GM12878 (cell line): ENCODE measurements at regions not wholly inside any gene's neighbourhood (a gene's known extent, or its start where the extent isn't known, plus 50 kb on each side); places are given as distances from the start of the nearest gene placed in this dataset.

Experiments
- ATAC-seq: fragments of 200-7000 bp; cut with Tn5 transposase; 3 replicates; pipeline ENCODE4 v1.9.1; 2020; ENCODE audit warnings: mild to moderate bottlenecking, moderate library complexity
- BruUV-seq: library from RNA; stranded (reverse); fragments of 400-500 nt; replicated peaks from 2 replicates; lab custom pipeline; 2021; lab: Mats Ljungman, UMichigan
- CTCF ChIA-PET: fragments of 300-600 bp; sonication (Branson Sonifier 250); formaldehyde crosslinking; extraction: SDS; loops from one replicate; lab custom pipeline; 2021; ENCODE audit warnings: inconsistent platforms; lab: Yijun Ruan, JAX
- POLR2A ChIA-PET: fragments of 350-600 bp; formaldehyde crosslinking; extraction: SDS; loops from one replicate; lab custom pipeline; 2021; ENCODE audit warnings: inconsistent platforms; lab: Charles Lee
- RAD21 ChIA-PET: fragments of 300-600 bp; sonication (Branson Sonifier 250); formaldehyde crosslinking; loops from one replicate; lab custom pipeline; 2023; ENCODE audit warnings: antibody characterized with exemption; ENCODE audit not compliant: unreplicated experiment; lab: Charles Lee
- SMC1A ChIA-PET: fragments of 300-600 bp; sonication (Branson Sonifier 250); formaldehyde crosslinking; loops from one replicate; lab custom pipeline; 2023; ENCODE audit not compliant: unreplicated experiment, uncharacterized antibody; lab: Charles Lee
- DNase-seq: peaks from one replicate; pipeline ENCODE4 v3.0.0-alpha.2; 2011; ENCODE audit warnings: low read depth, low spot score
- FAIRE-seq: peaks from 3 replicates; lab custom pipeline; 2011; peaks lifted over from hg19 to GRCh38; lab: Jason Lieb, UNC
- H2AFZ ChIP-seq: 2 replicates; pipeline ENCODE4 v1.6.0; 2011; ENCODE audit warnings: low read depth, low read length, control low read depth; ENCODE audit not compliant: control insufficient read depth
- H3K27ac ChIP-seq: 2 replicates; pipeline ENCODE4 v1.5.1; 2011; ENCODE audit warnings: control low read depth; ENCODE audit not compliant: control insufficient read depth, insufficient read depth
- H3K27me3 ChIP-seq, 2 experiments: replicated peaks in 1 of 2; 2 replicates each; pipeline versions ENCODE4 v1.6.0 to v1.6.1; 2011; ENCODE audit warnings: low read length in 1 of 2; ENCODE audit not compliant: control insufficient read depth in 2 of 2, insufficient read depth in 2 of 2
- H3K36me3 ChIP-seq, 2 experiments: 2 replicates each; pipeline ENCODE4 v1.5.1; 2011; ENCODE audit warnings: low read length in 1 of 2; ENCODE audit not compliant: control insufficient read depth in 2 of 2, insufficient read depth in 2 of 2
- H3K4me1 ChIP-seq: 2 replicates; pipeline ENCODE4 v1.6.1; 2011; ENCODE audit warnings: mild to moderate bottlenecking, low read length, moderate library complexity, mixed read lengths; ENCODE audit not compliant: control insufficient read depth, insufficient read depth
- H3K4me2 ChIP-seq: 2 replicates; pipeline ENCODE4 v1.6.0; 2011; ENCODE audit warnings: control low read depth; ENCODE audit not compliant: control insufficient read depth, insufficient read depth
- H3K4me3 ChIP-seq: fragments of 200-600 bp; sonication (generic); 2 replicates; pipeline ENCODE4 v1.5.1; 2016
- H3K79me2 ChIP-seq: 2 replicates; pipeline ENCODE4 v1.6.0; 2011; ENCODE audit warnings: low read length; ENCODE audit not compliant: control insufficient read depth, insufficient read depth
- H3K9ac ChIP-seq: 2 replicates; pipeline ENCODE4 v1.8.0; 2011; ENCODE audit warnings: low read length, control low read depth, mixed read lengths; ENCODE audit not compliant: control insufficient read depth, insufficient read depth
- H3K9me3 ChIP-seq: replicated peaks from 3 replicates; pipeline ENCODE4 v1.5.1; 2011; ENCODE audit warnings: mild to moderate bottlenecking, low read length; ENCODE audit not compliant: control insufficient read depth, insufficient read depth
- H4K20me1 ChIP-seq: 2 replicates; pipeline ENCODE4 v1.6.0; 2011; ENCODE audit not compliant: control insufficient read depth, insufficient read depth
- CHD4 ChIP-seq: fragments of 200-600 bp; sonication (generic); IDR thresholded peaks from 2 replicates; pipeline ENCODE4 v1.6.1; 2016; ENCODE audit warnings: mild to moderate bottlenecking
- NFIC ChIP-seq: IDR thresholded peaks from 2 replicates; pipeline ENCODE4 v1.6.1; 2012; ENCODE audit warnings: low read depth, mild to moderate bottlenecking, inconsistent platforms, low read length, moderate library complexity
- NR2C1 ChIP-seq: fragments of 450-650 bp; IDR thresholded peaks from 2 replicates; pipeline ENCODE4 v1.6.1; 2017; ENCODE audit warnings: antibody characterized with exemption, mild to moderate bottlenecking, moderate library complexity
- NR2F1 ChIP-seq: fragments of 450-650 bp; conservative IDR thresholded peaks from 2 replicates; pipeline ENCODE4 v1.6.1; 2017; ENCODE audit warnings: mild to moderate bottlenecking
- SIX5 ChIP-seq: IDR thresholded peaks from 2 replicates; pipeline ENCODE4 v1.6.1; 2011; ENCODE audit warnings: mild to moderate bottlenecking, low read depth, low read length, moderate library complexity; ENCODE audit not compliant: severe bottlenecking
- SMAD5 ChIP-seq: IDR thresholded peaks from 2 replicates; pipeline ENCODE4 v1.6.1; 2016; ENCODE audit warnings: antibody characterized with exemption, low read depth
- STAT1 ChIP-seq: fragments of 450-650 bp; conservative IDR thresholded peaks from 2 replicates; pipeline ENCODE4 v1.6.1; 2014; ENCODE audit warnings: antibody characterized with exemption, mild to moderate bottlenecking
- TCF3 ChIP-seq: IDR thresholded peaks from 2 replicates; pipeline ENCODE4 v1.6.1; 2012; ENCODE audit warnings: low read depth, mild to moderate bottlenecking, low read length, borderline replicate concordance; ENCODE audit not compliant: insufficient read depth
- YBX1 ChIP-seq: fragments of 450-650 bp; IDR thresholded peaks from 2 replicates; pipeline ENCODE4 v1.6.1; 2016; ENCODE audit warnings: antibody characterized with exemption
- WGBS: methylation state at CpG from one replicate; pipeline ENCODE4 v1.1.6; 2016; ENCODE audit warnings: low lambda C conversion rate; ENCODE audit not compliant: insufficient replicate concordance, insufficient coverage; ENCODE audit errors: missing lambda C conversion rate; 5-methylcytosine and 5-hydroxymethylcytosine counted together
- in situ Hi-C: fragments of 300-500 bp; cut with MboI; formaldehyde crosslinking; loops from 9 replicates; pipeline ENCODE4 v1.14.3; 2018; ENCODE audit warnings: mixed read lengths
- intact Hi-C: fragments of 100-400 bp; cut with micrococcal nuclease; formaldehyde crosslinking; loops from one replicate; pipeline ENCODE4 v1.14.2; 2022; ENCODE audit not compliant: unreplicated experiment
- TF ChIP-seq, protein P1 (sequence below): IDR thresholded peaks from 2 replicates; pipeline ENCODE4 v1.6.1; 2011; ENCODE audit warnings: mild to moderate bottlenecking, low read depth, low read length, moderate library complexity; ENCODE audit not compliant: insufficient replicate concordance
- TF ChIP-seq, protein P2 (sequence below): fragments of 450-650 bp; IDR thresholded peaks from 2 replicates; pipeline ENCODE4 v1.6.1; 2014; ENCODE audit warnings: mild to moderate bottlenecking

DNA sequence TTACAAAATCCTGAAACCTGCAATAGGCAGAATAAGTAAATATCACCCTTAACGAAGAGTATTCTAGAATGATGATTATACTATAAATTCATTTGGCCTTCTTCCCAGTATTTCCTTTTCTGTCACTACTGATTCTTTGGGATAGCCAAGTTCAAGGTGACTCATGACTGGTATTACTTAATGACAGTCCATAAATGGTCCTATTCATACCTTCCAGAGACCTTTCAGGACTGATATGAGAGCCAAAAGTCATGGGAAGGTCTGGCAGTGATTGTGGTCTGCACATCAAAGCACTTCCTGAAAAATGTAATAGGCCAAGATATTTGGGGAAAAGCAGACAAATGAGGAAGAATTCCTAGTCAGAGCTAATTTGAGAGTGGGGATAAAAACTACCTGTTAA, 239.6 kb upstream of the FAM47A start:
- no peak overlapping the region for H2AFZ ChIP-seq
- DNase-seq: no peak
- ATAC-seq: no peak
- TF ChIP-seq, protein P1, sequence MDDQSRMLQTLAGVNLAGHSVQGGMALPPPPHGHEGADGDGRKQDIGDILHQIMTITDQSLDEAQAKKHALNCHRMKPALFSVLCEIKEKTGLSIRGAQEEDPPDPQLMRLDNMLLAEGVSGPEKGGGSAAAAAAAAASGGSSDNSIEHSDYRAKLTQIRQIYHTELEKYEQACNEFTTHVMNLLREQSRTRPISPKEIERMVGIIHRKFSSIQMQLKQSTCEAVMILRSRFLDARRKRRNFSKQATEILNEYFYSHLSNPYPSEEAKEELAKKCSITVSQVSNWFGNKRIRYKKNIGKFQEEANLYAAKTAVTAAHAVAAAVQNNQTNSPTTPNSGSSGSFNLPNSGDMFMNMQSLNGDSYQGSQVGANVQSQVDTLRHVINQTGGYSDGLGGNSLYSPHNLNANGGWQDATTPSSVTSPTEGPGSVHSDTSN: no peak
- TF ChIP-seq NR2C1 (no peak), TCF3 (no peak), NR2F1 (no peak), YBX1 (no peak), SMAD5 (no peak), NFIC (no peak), SIX5 (no peak), STAT1 (no peak), CHD4 (no peak)
- TF ChIP-seq, protein P2, sequence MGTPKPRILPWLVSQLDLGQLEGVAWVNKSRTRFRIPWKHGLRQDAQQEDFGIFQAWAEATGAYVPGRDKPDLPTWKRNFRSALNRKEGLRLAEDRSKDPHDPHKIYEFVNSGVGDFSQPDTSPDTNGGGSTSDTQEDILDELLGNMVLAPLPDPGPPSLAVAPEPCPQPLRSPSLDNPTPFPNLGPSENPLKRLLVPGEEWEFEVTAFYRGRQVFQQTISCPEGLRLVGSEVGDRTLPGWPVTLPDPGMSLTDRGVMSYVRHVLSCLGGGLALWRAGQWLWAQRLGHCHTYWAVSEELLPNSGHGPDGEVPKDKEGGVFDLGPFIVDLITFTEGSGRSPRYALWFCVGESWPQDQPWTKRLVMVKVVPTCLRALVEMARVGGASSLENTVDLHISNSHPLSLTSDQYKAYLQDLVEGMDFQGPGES: no peak
- H3K36me3 ChIP-seq: no peaks in the 10 kb centered on the region
- in situ Hi-C loops (no loop called here), intact Hi-C loops (no loop called here)
- no TSS peak for BruUV-seq
- H3K4me2 ChIP-seq: no peak overlapping the region
- RAD21 ChIA-PET: no interaction called here
- H3K79me2 ChIP-seq: no peaks in the 10 kb centered on the region
- POLR2A ChIA-PET: no interaction called here
- no peak overlapping the region for H3K27ac ChIP-seq
- H4K20me1 ChIP-seq: no peaks in the 10 kb centered on the region
- SMC1A ChIA-PET: interaction anchor here (0.6 kb wide), 1 partner anchor 8 kb away, joined by 4 read pairs; no protein-coding TSS in a partner anchor
- no peak overlapping the region for H3K9ac ChIP-seq
- CTCF ChIA-PET: no interaction called here
- 0% methylated on average over 1 of the region's 1 CpG for WGBS
- no peaks in the 10 kb centered on the region for H3K4me1 ChIP-seq
- no peak for FAIRE-seq
- no peaks in the 10 kb centered on the region for H3K27me3 ChIP-seq
- no peak overlapping the region for H3K4me3 ChIP-seq
- no peaks in the 10 kb centered on the region for H3K9me3 ChIP-seq
